GM18951 (cell line): ENCODE measurements at regions not wholly inside any gene's neighbourhood (a gene's known extent, or its start where the extent isn't known, plus 50 kb on each side); places are given as distances from the start of the nearest gene placed in this dataset.

ENCODE experiments used
- POLR2A ChIP-seq: IDR thresholded peaks from 4 replicates; pipeline ENCODE4 v1.6.1; 2011; ENCODE audit warnings: mild to moderate bottlenecking; ENCODE audit not compliant: insufficient read length, insufficient read depth; ENCODE audit errors: extremely low read depth
- in situ Hi-C: fragments of 300-500 bp; cut with MboI; formaldehyde crosslinking; loops from one replicate; pipeline ENCODE4 v1.12.0; 2022; ENCODE audit warnings: low sequenced_read_pairs, mixed read lengths, inconsistent platforms; ENCODE audit not compliant: unreplicated experiment

DNA sequence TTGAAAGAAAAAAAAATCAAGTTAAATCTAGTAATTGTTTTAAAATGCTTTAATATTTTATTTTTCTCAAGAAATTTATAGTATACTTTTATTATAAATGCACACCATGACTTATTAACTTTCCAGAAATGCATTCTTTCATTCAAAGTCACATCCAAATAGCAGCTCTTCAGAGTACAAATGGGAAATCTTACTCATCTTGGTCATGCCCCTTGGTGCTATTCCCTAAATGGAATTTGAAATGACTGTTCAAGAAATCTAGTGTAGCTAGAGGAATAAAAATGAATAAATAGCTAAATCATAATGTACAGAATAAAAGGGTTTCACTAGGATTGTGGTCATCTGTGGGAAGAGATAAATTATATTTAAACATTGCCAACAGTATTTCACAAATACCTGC lies 1139.7 kb downstream of the PCDH18 start:
- in situ Hi-C loops, result no loop called here
- no peak for TF ChIP-seq POLR2A

DNA sequence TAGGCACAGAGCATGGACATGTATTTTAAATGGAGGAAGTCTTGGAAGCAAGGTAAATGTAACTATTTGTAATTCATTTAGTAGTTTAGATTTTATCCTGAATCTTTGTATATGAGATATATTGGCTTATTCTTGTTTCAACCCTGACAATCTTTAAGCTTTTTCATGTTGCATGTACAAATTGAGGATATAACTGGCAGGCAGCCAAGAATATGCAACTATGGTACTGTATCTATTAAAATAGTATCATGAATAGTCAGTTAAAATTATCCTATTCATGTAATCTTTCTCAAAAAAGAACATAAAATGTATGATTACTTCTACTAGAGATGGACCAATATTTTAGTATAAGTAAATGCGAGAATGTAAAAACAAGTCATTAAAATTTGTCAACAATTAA lies 1141.5 kb downstream of the PCDH18 start:
- in situ Hi-C loops, result no loop called here
- TF ChIP-seq POLR2A, result no peak

DNA sequence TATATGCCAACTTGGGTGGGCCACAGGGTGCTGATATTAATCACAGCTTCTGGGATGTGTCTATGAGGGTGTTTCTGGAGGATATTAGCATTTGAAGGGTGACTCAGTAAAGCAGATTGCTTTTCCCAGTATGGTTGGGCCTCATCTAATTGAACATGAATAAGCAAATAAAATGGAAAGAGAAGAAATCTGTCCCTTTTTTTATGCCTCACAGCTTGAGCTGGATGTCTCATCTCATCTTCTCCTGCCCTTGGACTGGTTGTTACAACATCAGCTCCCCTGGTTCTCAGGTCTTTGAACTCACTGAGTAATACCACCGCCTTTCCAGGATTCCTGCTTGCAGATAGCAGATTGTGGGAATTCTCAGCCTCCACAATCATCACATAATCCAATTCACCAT lies 1149.2 kb downstream of the PCDH18 start:
- in situ Hi-C loops, result no loop called here
- TF ChIP-seq POLR2A, result no peak

DNA sequence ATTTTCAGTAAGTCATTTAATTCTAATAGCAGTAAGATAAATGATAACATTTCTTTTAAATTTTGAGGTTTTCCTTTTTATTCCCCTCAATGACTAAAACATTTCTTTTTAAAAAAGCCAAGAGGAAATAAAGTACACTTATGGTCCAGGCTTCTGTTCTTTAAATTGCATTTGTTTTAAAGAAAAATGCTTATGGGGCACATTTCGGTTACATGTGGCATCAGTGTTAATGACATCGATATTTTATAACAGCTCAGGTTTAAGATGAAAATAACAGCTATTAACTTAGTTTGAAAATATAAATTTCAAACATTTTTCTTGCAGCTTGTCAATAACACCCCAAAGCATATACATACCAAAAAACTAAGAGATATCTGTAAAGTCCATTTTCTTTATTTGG lies 1161.1 kb downstream of the PCDH18 start:
- no peak for TF ChIP-seq POLR2A
- in situ Hi-C loops, result no loop called here

DNA sequence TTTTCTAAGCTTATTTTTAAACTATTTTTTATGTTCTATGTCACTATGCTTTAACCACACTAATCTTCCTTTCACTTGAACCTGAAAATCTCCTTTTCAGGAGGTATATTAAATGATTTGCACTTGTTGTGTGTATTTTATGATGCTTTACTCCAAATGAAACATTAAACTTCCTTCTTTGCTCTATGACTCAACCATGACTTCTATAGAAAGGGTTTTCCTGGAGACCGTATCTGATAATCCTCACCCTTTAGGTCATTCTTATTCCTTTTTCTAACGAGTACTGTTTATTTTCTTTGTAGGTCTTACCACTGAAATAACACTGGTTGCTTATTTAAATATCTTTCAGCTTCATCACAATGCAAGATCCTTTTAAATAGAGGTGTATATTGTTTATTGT lies 1163.2 kb downstream of the PCDH18 start:
- in situ Hi-C loops, result no loop called here
- TF ChIP-seq POLR2A, result no peak

DNA sequence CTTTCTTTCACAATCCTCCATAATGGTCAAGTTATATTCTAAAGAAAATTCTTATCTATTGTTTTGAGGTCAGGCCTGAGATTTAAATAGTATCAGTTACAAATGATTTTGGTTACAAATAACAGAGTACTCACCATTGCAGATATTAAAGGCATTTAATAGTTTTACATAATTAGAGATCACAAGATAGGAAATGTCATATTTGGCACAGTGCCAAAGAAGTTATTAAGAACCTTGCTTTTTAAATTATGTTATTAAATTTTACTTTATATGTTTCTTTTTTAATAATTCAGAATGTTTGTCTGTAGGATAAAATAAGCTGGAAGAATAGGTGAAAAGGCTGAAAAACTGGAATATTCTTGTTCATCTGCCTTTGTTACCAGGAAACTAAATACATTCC lies 1174.7 kb downstream of the PCDH18 start:
- in situ Hi-C loops, result no loop called here
- no peak for TF ChIP-seq POLR2A

DNA sequence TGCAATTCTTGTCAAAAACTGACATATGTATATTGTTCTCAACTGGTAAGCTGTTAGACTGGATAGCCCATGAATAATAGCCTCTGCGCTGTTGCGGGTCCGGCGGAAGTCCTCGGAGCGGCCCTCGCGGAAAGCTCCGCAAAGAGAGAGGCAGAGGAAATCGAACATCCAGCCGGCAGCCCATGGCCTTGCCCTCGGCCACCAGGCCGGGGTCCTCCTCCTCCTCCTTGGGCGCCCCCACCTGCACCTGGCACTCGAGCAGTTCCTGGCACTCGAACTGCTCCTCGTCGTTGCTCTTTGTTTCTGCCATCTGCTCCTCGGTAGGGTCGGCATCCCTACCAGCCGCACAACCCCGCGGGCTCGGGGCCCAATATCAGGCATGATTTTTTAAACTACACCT lies 1176.3 kb downstream of the PCDH18 start:
- in situ Hi-C loops, result no loop called here

DNA sequence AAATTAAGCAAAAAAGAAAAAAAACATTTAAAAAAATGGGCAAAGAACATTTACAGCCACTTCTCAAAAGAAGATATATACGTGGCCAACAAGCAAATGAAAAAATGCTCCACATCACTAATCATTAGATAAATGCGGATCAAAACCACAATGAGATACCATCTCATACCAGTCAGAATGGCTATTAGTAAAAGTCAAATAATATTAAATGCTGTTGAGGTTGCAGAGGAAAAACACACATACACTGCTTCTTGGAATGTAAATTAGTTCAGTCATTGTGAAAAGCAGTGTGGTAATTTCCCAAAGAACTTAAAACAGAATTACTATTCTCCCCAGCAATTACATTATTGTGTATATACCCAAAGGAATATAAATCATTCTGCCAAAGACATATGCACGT lies 1189.0 kb downstream of the PCDH18 start:
- in situ Hi-C loops, result no loop called here

More for the DNA sequence above, 1176.3 kb downstream of the PCDH18 start:
- no peak for TF ChIP-seq POLR2A

DNA sequence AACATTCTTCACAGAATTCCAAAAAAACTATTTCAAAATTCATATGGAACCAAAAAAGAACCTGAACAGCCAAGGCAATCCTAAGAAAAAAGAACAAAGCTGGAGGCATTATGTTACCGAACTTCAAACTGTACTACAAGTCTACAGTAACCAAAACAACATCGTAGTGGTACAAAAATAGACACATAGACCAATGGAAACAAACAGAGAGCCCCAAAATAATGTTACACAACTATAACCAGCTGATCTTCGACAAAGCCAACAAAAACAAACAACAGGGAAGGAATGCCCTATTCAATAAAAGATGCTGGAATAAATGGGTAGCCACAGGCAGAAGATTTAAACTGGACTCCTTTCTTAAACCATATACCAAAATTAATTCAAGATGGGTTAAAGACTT lies 1189.6 kb downstream of the PCDH18 start:
- in situ Hi-C loops, result no loop called here
- TF ChIP-seq POLR2A, result no peak

More for the DNA sequence above, 1189.0 kb downstream of the PCDH18 start:
- no peak for TF ChIP-seq POLR2A

DNA sequence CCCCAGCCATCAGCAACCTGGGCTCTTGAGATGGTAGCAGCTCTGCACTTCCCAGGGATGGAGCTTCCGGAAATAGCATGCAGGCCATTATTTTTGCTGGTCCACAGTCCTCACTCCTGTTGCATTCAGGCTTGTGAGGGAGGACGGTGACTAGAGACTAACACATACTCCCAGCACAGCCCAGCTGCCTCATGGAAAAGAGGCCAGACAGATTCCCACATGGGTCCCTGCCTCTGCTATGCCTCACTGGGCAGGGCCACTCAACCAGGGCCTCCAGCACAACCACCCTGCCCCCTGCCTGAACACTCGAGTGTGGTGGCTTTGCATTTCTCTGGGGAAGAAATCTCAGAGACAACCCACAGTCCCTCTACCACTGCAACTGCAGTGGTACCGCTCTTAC lies 1195.1 kb downstream of the PCDH18 start:
- in situ Hi-C loops, result no loop called here
- no peak for TF ChIP-seq POLR2A

DNA sequence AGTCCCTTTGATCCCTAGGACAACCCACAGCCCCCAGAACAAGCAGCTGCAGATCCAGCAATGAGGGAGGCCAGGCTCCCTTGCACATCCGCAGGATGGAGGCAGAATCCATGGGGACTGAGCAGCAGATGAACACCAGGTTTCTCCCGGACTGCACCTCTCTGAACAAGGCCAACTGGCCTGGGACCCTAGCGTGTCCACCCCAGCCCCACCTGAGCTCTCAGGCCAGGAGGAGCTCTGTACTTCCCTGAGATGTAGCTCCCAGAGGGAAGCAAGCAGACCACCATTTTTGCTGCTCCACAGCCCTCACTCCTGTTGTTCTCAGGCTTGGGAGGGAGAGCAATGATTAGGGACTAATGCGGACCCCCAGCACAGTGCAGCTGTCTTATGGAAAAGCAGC lies 1195.8 kb downstream of the PCDH18 start:
- TF ChIP-seq POLR2A, result no peak
- in situ Hi-C loops, result no loop called here

DNA sequence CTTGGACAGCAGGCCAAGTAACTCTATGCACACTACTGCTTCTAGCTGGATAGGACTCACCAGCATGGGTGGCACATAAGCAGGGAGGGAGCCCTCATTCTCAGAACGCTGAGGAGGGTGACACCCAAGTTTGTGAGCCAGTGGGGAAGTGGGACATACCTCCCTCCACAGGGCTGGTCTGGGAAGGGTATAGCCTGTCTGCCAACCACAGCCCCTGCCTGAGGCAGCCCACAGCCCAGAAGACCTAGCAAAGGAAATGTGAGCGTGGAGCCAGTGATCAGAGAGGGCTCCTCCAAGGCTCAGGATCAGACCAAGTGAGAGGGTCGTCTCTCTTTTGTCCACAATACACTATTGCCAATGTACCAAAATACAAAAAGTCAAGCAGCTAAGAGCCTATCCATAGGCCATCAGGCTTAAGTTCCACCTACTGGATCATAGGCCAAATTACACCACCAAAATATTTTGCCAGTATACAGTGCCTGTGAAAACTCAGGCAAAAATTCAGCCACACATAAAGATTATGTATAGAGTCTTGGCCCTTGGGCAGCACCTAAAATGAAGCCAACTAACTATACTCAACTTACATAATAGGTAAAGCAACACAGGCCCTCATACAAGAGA lies 1203.1 kb downstream of the PCDH18 start:
- in situ Hi-C loops, result no loop called here

DNA sequence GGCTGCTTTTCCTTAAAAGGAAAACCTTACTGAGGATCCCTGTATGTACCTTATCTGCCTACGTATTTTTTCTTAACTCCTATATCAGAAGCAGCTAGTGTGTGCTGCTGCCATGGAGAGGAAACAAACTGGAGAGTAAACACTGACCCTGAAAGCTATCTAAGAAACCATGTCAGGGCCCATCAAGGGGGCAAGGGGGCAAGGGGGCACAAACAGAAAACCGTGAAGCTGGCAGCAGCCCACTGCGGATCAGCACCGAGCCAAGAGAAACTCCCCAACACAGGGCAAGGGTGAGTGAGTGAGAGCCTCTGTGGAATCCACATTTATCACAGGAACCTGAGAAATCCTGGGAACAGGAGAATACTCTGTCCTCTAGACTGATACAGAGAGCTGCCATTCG lies 1204.2 kb downstream of the PCDH18 start:
- in situ Hi-C loops, result no loop called here
- no peak for TF ChIP-seq POLR2A

More for the DNA sequence above, 1203.1 kb downstream of the PCDH18 start:
- no peak for TF ChIP-seq POLR2A

DNA sequence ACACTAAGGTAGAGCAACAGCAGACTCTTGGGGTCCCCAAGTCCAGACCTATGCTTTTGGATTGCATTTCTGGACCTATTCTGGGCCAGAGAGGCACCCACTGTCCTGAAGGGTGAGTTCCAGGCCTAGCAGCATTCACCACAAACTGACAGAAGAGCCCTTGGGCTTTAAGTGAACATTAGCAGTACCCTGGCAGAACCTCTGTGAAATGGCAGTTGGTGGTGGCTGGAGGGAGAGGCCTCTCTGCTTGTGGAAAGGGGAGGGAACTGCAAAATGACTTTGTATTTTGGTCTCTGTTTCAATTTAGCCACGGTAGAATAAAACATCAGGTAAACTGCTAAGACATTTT lies 1211.9 kb downstream of the PCDH18 start:
- in situ Hi-C loops, result no loop called here
- TF ChIP-seq POLR2A, result no peak

DNA sequence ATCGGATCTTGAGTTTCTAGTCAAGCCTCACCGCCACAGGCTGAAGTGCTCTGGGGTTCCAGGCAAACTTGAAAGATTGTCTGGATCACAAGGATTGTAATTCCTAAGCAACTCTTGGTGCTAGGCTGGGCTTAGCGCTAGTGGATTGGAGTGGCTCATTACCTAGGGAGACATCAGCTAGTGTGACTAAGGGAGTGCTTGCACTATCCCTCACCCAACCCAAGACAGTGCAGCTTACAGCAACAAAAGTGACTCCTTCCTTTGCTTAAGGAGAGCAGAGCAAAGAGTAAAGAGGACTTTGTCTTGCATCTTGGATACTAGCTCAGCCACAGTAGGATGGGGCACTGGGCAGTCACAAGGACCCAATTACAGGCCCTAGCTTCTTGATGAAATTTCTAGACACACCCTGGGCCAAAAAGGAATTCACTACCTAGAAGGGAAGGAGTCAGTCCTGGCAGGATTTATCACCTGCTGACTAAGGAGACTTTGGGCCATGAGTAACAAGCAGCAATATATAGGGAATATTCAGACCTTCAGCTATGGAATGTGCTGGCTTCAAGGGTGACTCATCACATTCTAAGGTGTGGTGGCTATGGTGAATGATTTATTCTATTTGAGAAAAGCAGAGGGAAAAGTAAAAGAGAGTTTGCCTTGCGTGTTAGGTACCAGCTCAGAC lies 1212.4 kb downstream of the PCDH18 start:
- in situ Hi-C loops, result no loop called here
- TF ChIP-seq POLR2A, result no peak

DNA sequence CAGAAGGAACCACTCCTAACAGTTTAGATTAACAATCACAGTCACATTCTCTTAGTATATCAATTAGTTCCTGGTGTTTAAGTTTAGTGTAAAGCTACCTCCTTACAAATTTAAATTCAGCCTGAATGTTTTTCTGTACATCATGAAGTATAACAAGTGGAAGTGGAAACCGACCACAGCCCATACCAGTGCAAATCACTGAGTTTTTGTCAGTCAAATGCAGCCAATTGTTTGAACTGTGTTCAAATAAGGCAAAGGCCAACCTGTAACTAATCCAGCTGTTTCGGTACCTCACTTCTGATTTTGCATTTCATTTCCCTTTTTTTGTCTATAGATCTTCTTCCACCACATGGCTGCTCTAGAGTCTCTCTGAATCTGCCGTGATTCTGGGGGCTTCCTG lies 1215.3 kb downstream of the PCDH18 start:
- in situ Hi-C loops, result no loop called here
- no peak for TF ChIP-seq POLR2A
